Astrocyte (in vitro differentiated cells and primary cell): ENCODE measurements at regions not wholly inside any gene's neighbourhood (a gene's known extent, or its start where the extent isn't known, plus 50 kb on each side); places are given as distances from the start of the nearest gene placed in this dataset.

ENCODE experiments used
- DNase-seq: peaks from one replicate; pipeline ENCODE4 v3.0.0-alpha.2; 2010; ENCODE audit warnings: low read depth
- FAIRE-seq: peaks from 2 replicates; lab custom pipeline; 2011; peaks lifted over from hg19 to GRCh38; lab: Jason Lieb, UNC
- H2AFZ ChIP-seq: 2 replicates; pipeline ENCODE4 v1.6.0; 2012; ENCODE audit warnings: low read depth, low read length, inconsistent platforms
- H3K27ac ChIP-seq: 2 replicates; pipeline ENCODE4 v1.5.1; 2011; ENCODE audit warnings: low read depth, low read length, inconsistent platforms
- H3K27me3 ChIP-seq: 2 replicates; pipeline ENCODE4 v1.6.0; 2011; ENCODE audit warnings: low read length, inconsistent platforms; ENCODE audit not compliant: insufficient read depth
- H3K36me3 ChIP-seq: 2 replicates; pipeline ENCODE4 v1.5.1; 2011; ENCODE audit warnings: low read length, inconsistent platforms; ENCODE audit not compliant: insufficient read depth
- H3K4me1 ChIP-seq: 2 replicates; pipeline ENCODE4 v1.5.1; 2011; ENCODE audit warnings: low read length, inconsistent platforms; ENCODE audit not compliant: insufficient read depth
- H3K4me2 ChIP-seq: 2 replicates; pipeline ENCODE4 v1.6.0; 2012; ENCODE audit warnings: low read length, inconsistent platforms
- H3K4me3 ChIP-seq: 2 replicates; pipeline ENCODE4 v1.5.1; 2011; ENCODE audit warnings: low read depth, mild to moderate bottlenecking, low read length, inconsistent platforms; ENCODE audit not compliant: insufficient read depth
- H3K79me2 ChIP-seq: 2 replicates; pipeline ENCODE4 v1.6.0; 2012; ENCODE audit warnings: mild to moderate bottlenecking, low read length, inconsistent platforms; ENCODE audit not compliant: insufficient read depth
- H3K9ac ChIP-seq: 2 replicates; pipeline ENCODE4 v1.6.0; 2012; ENCODE audit warnings: mild to moderate bottlenecking, low read length, inconsistent platforms
- H3K9me3 ChIP-seq: 2 replicates; pipeline ENCODE4 v1.5.1; 2012; ENCODE audit warnings: low read depth, mild to moderate bottlenecking, low read length, inconsistent platforms; ENCODE audit not compliant: insufficient read depth
- H4K20me1 ChIP-seq: 2 replicates; pipeline ENCODE4 v1.6.0; 2012; ENCODE audit warnings: low read length, inconsistent platforms; ENCODE audit not compliant: insufficient read depth
- H3K27ac Mint-ChIP-seq: one replicate; pipeline ENCODE4 v1.8.0; 2021; ENCODE audit warnings: mild to moderate bottlenecking, mixed read lengths; ENCODE audit not compliant: unreplicated experiment
- H3K27me3 Mint-ChIP-seq: one replicate; pipeline ENCODE4 v1.8.0; 2021; ENCODE audit warnings: low read depth, mixed read lengths; ENCODE audit not compliant: unreplicated experiment
- H3K36me3 Mint-ChIP-seq: one replicate; pipeline ENCODE4 v1.8.0; 2021; ENCODE audit warnings: low read depth, mixed read lengths; ENCODE audit not compliant: unreplicated experiment
- H3K4me1 Mint-ChIP-seq: one replicate; pipeline ENCODE4 v1.8.0; 2021; ENCODE audit warnings: low read depth, mixed read lengths; ENCODE audit not compliant: unreplicated experiment
- H3K4me3 Mint-ChIP-seq: one replicate; pipeline ENCODE4 v1.8.0; 2021; ENCODE audit warnings: mild to moderate bottlenecking, moderate library complexity, mixed read lengths; ENCODE audit not compliant: unreplicated experiment
- H3K9me3 Mint-ChIP-seq: one replicate; pipeline ENCODE4 v1.8.0; 2021; ENCODE audit warnings: mild to moderate bottlenecking, mixed read lengths; ENCODE audit not compliant: unreplicated experiment
- EZH2 ChIP-seq: IDR thresholded peaks from 2 replicates; pipeline ENCODE4 v1.6.1; 2012; ENCODE audit warnings: mild to moderate bottlenecking, low read length, inconsistent platforms; ENCODE audit not compliant: insufficient read depth
- TF ChIP-seq, protein P1 (sequence below): IDR thresholded peaks from 2 replicates; pipeline ENCODE4 v1.5.1; 2011; ENCODE audit warnings: low read depth, mild to moderate bottlenecking, inconsistent platforms, low read length, moderate library complexity; ENCODE audit not compliant: insufficient read depth

DNA sequence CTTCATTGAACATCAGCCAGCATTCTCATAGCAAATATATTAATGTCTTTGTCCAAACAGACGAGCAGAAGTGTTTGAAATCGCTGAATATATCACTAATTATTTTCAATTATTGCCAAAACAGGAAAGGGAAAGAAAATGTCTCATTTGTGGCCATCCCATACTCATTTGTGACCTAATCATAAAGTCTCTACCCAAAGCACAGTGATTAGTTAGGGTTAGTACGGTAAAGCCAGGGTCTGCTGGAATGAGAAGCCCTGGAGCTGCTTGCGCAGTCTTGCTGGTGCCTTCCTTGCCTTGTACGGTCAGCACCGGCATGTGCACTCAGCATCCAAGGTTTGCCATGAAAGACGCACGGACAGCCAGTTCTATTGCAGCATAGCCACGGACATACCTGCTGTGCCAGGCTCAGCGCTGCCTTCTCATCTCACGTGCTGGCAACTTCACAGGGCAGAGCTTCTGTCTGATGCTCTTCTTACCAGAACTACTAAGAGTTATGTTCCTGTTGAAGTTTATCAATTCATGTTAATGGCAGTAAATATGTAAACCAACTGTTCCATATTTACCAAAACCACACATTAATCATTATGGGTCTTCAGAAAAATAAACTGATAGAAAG lies 74.7 kb upstream of the POU2AF2 start:
- H3K4me1 ChIP-seq = no peaks in the 10 kb centered on the region

DNA sequence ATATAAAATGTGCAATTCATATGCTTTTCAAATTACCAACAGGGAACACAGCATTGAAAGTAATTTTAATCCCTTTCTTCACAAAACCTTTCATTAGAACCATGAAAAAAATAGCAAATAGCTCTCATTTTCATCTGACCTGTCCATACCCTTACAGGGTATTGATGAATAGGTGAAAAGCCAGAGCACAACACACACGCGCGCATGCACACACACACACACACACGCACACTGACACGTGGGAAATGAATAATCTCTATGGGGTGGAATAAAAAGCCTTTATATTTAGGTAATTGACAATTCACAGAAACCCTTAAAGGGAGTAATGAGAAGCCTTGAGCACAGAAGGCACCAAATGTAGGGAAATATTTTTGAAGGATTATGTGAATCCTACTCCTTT lies 76.2 kb upstream of the POU2AF2 start:
- no peak overlapping the region for H3K27ac ChIP-seq
- no peak for TF ChIP-seq EZH2
- TF ChIP-seq, protein P1, sequence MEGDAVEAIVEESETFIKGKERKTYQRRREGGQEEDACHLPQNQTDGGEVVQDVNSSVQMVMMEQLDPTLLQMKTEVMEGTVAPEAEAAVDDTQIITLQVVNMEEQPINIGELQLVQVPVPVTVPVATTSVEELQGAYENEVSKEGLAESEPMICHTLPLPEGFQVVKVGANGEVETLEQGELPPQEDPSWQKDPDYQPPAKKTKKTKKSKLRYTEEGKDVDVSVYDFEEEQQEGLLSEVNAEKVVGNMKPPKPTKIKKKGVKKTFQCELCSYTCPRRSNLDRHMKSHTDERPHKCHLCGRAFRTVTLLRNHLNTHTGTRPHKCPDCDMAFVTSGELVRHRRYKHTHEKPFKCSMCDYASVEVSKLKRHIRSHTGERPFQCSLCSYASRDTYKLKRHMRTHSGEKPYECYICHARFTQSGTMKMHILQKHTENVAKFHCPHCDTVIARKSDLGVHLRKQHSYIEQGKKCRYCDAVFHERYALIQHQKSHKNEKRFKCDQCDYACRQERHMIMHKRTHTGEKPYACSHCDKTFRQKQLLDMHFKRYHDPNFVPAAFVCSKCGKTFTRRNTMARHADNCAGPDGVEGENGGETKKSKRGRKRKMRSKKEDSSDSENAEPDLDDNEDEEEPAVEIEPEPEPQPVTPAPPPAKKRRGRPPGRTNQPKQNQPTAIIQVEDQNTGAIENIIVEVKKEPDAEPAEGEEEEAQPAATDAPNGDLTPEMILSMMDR = no peak
- DNase-seq (no peak), FAIRE-seq (no peak)
- no peaks in the 10 kb centered on the region for H3K4me1 ChIP-seq
- no peak overlapping the region for H3K4me3 Mint-ChIP-seq
- no peaks in the 10 kb centered on the region for H3K27me3 Mint-ChIP-seq
- no peak overlapping the region for H3K4me2 ChIP-seq
- no peaks in the 10 kb centered on the region for H3K27me3 ChIP-seq
- no peaks in the 10 kb centered on the region for H3K79me2 ChIP-seq
- no peaks in the 10 kb centered on the region for H3K9me3 Mint-ChIP-seq
- H3K9ac ChIP-seq = no peak overlapping the region
- no peaks in the 10 kb centered on the region for H3K36me3 Mint-ChIP-seq
- peaks cover 3% of the 10 kb centered on the region for H3K4me1 Mint-ChIP-seq
- H3K4me3 ChIP-seq = no peak overlapping the region
- no peak overlapping the region for H3K27ac Mint-ChIP-seq
- H3K36me3 ChIP-seq = no peaks in the 10 kb centered on the region
- H3K9me3 ChIP-seq = no peaks in the 10 kb centered on the region
- H2AFZ ChIP-seq = no peak overlapping the region
- H4K20me1 ChIP-seq = no peaks in the 10 kb centered on the region

More for the DNA sequence above, 74.7 kb upstream of the POU2AF2 start:
- H3K79me2 ChIP-seq = no peaks in the 10 kb centered on the region
- Mint-ChIP-seq H3K4me3 (no peak overlapping the region), H3K9me3 (no peaks in the 10 kb centered on the region), H3K27ac (no peak overlapping the region), H3K27me3 (no peaks in the 10 kb centered on the region), H3K36me3 (no peaks in the 10 kb centered on the region), H3K4me1 (peaks cover 3% of the 10 kb centered on the region)
- no peak for TF ChIP-seq EZH2
- TF ChIP-seq, protein P1 = no peak
- H4K20me1 ChIP-seq = no peaks in the 10 kb centered on the region
- FAIRE-seq (no peak), DNase-seq (no peak)
- no peak overlapping the region for H3K27ac ChIP-seq
- no peaks in the 10 kb centered on the region for H3K36me3 ChIP-seq
- H3K4me3 ChIP-seq = no peak overlapping the region
- H3K27me3 ChIP-seq = no peaks in the 10 kb centered on the region
- H3K4me2 ChIP-seq = no peak overlapping the region
- no peak overlapping the region for H2AFZ ChIP-seq
- H3K9ac ChIP-seq = no peak overlapping the region
- no peaks in the 10 kb centered on the region for H3K9me3 ChIP-seq

DNA sequence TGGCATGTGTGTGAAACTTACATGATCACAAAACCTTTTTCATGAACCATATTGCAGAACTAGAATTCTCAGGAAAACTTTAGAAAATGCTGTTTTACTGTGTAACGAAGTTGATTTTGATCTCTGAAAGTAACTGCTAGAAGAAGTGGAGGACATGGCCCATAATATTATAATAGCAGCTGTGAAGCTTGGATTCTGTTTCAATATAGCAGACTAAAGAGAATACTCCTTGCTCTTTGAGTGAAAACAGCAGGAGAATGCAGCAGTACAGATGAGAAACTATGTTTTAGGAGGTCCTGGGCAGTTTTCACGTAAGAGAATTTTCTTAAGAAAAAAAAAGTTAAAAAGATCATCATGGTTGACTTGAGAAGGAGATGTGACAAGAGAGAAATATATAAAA lies 76.7 kb upstream of the POU2AF2 start:
- Histone ChIP-seq H3K27ac (no peak overlapping the region), H3K27me3 (no peaks in the 10 kb centered on the region), H3K4me3 (no peak overlapping the region), H4K20me1 (no peaks in the 10 kb centered on the region), H2AFZ (no peak overlapping the region), H3K36me3 (no peaks in the 10 kb centered on the region), H3K79me2 (no peaks in the 10 kb centered on the region), H3K9ac (no peak overlapping the region), H3K4me2 (no peak overlapping the region), H3K9me3 (no peaks in the 10 kb centered on the region), H3K4me1 (no peaks in the 10 kb centered on the region)
- DNase-seq (no peak), FAIRE-seq (no peak)
- no peak overlapping the region for H3K27ac Mint-ChIP-seq
- peaks cover 3% of the 10 kb centered on the region for H3K4me1 Mint-ChIP-seq
- H3K4me3 Mint-ChIP-seq = no peak overlapping the region
- H3K36me3 Mint-ChIP-seq = no peaks in the 10 kb centered on the region
- no peaks in the 10 kb centered on the region for H3K27me3 Mint-ChIP-seq
- TF ChIP-seq EZH2 = no peak
- TF ChIP-seq, protein P1 = no peak
- H3K9me3 Mint-ChIP-seq = no peaks in the 10 kb centered on the region
